Loucy (cell line): ENCODE measurements at regions not wholly inside any gene's neighbourhood (a gene's known extent, or its start where the extent isn't known, plus 50 kb on each side); places are given as distances from the start of the nearest gene placed in this dataset.

Experiments used
- EZH2phosphoT487 ChIP-seq: fragments of 200-600 bp; IDR thresholded peaks from 2 replicates; pipeline ENCODE4 v1.6.1; 2018; ENCODE audit warnings: antibody characterized with exemption, mild to moderate bottlenecking, moderate library complexity, borderline replicate concordance
- TF ChIP-seq, protein P1 (sequence below): fragments of 200-600 bp; sonication (generic); conservative IDR thresholded peaks from 2 replicates; pipeline ENCODE4 v1.5.1; 2014; ENCODE audit warnings: mild to moderate bottlenecking, antibody characterized with exemption, low read length

- TF ChIP-seq, protein P1, sequence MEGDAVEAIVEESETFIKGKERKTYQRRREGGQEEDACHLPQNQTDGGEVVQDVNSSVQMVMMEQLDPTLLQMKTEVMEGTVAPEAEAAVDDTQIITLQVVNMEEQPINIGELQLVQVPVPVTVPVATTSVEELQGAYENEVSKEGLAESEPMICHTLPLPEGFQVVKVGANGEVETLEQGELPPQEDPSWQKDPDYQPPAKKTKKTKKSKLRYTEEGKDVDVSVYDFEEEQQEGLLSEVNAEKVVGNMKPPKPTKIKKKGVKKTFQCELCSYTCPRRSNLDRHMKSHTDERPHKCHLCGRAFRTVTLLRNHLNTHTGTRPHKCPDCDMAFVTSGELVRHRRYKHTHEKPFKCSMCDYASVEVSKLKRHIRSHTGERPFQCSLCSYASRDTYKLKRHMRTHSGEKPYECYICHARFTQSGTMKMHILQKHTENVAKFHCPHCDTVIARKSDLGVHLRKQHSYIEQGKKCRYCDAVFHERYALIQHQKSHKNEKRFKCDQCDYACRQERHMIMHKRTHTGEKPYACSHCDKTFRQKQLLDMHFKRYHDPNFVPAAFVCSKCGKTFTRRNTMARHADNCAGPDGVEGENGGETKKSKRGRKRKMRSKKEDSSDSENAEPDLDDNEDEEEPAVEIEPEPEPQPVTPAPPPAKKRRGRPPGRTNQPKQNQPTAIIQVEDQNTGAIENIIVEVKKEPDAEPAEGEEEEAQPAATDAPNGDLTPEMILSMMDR = no peak
- TF ChIP-seq EZH2phosphoT487 = no peak
Measured at GRCh38 chr4:20565075-20565721, 135.1 kb upstream of the PACRGL start.
